ENCODE measurements at regions not wholly inside any gene's neighbourhood (a gene's known extent, or its start where the extent isn't known, plus 50 kb on each side); places are given as distances from the start of the nearest gene placed in this dataset.

DNA sequence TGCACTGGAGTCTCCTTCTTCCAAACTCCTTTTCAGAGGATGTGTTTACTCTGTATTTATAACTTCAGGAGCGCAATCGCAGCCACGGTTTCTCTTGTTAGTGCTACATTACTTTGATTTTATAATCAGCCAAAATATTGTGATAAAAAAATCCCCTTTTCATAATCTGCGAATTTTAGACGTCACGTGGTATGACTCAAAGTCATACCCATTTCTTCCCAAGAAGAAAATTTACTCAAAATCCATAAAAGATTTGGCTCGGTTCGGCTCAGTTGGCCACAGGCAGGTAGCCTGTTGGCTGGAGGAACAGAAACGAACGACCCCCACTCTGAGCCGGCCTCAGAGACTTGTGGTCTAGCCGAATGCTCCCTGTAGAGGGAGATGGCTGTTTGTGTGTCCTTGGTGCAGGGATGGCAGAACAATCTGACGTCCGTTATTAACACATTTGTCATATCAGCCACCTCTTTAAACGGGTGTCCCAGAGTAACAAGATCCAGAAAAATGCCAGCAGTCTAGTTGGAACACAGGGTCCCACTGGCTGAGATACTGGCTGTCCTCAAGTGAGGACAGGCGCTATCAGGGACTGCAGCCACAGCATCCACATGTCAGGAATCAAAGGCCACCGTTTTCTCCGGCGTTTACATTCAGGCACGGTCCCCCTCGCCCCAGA is 247.6 kb downstream of the DLL1 start:
- Histone ChIP-seq H2AFZ (ENCODE audit: low read depth) (no peak overlapping the region), H3F3A (replicated peaks; ENCODE audit: insufficient read depth) (no peaks in the 10 kb centered on the region), H3K36me3 (replicated peaks in 1 of 2; ENCODE audit: control insufficient read depth in 1 of 2, insufficient read depth in 2 of 2, low read length in 1 of 2) (no peaks in the 10 kb centered on the region), H3K4me3 (ENCODE audit: low read depth in 2 of 2, low read length in 1 of 2) (no peak overlapping the region), H3K9me2 (no peaks in the 10 kb centered on the region), H3K27me3 (ENCODE audit: insufficient read depth) (no peaks in the 10 kb centered on the region), H3K9me3 (no peaks in the 10 kb centered on the region), H3K4me2 (no peak overlapping the region), H3K79me2 (ENCODE audit: insufficient read depth) (no peaks in the 10 kb centered on the region), H3K27ac (ENCODE audit: low read depth in 2 of 2, low read length in 1 of 2) (no peak overlapping the region), H3K4me1 (ENCODE audit: control insufficient read depth in 1 of 2, insufficient read depth in 2 of 2, low read depth in 1 of 2, low read length in 1 of 2) (peaks cover 0 to 2% of the 10 kb centered on the region in 2 experiments; a peak in 1 of 4 replicates), H3K9ac (no peak overlapping the region), H4K20me1 (ENCODE audit: insufficient read depth) (no peaks in the 10 kb centered on the region)
- DNase-seq: no peak
- POLR2A ChIA-PET: no interaction called here
- CTCF ChIA-PET: no interaction called here
- 46% methylated on average over 15 of the region's 21 CpGs for WGBS (ENCODE audit: low lambda C conversion rate)
- TF ChIP-seq RFX5 (IDR thresholded peaks at IDR 0.05; ENCODE audit: low read length) (no peak), CHD2 (IDR thresholded peaks at IDR 0.05; ENCODE audit: low read length, partially characterized antibody) (no peak), FOXJ3 (CRISPR knock-in tag; IDR thresholded peaks at IDR 0.05) (no peak), GABPA (IDR thresholded peaks at IDR 0.05; ENCODE audit: low read depth) (no peak), TAF1 (IDR thresholded peaks at IDR 0.05; ENCODE audit: borderline replicate concordance, low read depth, low read length) (no peak), RAD21 (IDR thresholded peaks at IDR 0.05; ENCODE audit: low read length) (no peak), ELF1 (IDR thresholded peaks at IDR 0.05) (no peak), FOSL2 (IDR thresholded peaks at IDR 0.05; ENCODE audit: borderline replicate concordance, low read depth) (no peak)
- TF ChIP-seq, protein P1, sequence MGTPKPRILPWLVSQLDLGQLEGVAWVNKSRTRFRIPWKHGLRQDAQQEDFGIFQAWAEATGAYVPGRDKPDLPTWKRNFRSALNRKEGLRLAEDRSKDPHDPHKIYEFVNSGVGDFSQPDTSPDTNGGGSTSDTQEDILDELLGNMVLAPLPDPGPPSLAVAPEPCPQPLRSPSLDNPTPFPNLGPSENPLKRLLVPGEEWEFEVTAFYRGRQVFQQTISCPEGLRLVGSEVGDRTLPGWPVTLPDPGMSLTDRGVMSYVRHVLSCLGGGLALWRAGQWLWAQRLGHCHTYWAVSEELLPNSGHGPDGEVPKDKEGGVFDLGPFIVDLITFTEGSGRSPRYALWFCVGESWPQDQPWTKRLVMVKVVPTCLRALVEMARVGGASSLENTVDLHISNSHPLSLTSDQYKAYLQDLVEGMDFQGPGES (IDR thresholded peaks at IDR 0.05; ENCODE audit: low read depth, low read length): no peak
- TF ChIP-seq, protein P2, sequence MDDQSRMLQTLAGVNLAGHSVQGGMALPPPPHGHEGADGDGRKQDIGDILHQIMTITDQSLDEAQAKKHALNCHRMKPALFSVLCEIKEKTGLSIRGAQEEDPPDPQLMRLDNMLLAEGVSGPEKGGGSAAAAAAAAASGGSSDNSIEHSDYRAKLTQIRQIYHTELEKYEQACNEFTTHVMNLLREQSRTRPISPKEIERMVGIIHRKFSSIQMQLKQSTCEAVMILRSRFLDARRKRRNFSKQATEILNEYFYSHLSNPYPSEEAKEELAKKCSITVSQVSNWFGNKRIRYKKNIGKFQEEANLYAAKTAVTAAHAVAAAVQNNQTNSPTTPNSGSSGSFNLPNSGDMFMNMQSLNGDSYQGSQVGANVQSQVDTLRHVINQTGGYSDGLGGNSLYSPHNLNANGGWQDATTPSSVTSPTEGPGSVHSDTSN (IDR thresholded peaks at IDR 0.05): no peak
- TF ChIP-seq, protein P3, sequence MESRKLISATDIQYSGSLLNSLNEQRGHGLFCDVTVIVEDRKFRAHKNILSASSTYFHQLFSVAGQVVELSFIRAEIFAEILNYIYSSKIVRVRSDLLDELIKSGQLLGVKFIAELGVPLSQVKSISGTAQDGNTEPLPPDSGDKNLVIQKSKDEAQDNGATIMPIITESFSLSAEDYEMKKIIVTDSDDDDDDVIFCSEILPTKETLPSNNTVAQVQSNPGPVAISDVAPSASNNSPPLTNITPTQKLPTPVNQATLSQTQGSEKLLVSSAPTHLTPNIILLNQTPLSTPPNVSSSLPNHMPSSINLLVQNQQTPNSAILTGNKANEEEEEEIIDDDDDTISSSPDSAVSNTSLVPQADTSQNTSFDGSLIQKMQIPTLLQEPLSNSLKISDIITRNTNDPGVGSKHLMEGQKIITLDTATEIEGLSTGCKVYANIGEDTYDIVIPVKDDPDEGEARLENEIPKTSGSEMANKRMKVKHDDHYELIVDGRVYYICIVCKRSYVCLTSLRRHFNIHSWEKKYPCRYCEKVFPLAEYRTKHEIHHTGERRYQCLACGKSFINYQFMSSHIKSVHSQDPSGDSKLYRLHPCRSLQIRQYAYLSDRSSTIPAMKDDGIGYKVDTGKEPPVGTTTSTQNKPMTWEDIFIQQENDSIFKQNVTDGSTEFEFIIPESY (IDR thresholded peaks at IDR 0.05; ENCODE audit: borderline replicate concordance, low read depth): no peak

DNA sequence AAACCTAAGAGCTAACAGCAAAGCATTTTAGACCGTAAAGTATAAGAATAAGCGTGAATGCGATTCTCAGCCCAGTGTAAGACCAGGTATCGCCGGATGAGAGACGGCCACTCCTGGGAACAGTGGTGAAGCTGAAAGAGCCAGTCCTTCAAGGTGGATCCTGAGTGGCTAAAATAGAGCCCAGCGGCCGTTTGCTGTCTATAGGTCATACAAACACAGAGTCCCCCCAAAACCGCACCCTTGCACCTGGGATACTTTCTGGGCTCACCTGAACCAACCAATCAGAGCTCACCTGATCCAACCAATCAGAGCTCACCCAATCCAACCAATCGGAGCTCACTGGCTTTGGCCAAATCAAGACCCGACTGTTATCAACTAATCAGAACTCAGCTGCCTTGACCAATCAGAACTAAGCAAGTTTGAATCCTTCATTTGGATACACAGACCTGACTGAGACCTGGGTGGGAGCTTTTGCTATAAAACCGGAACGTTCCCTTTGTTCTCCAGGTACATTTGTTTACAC is 248.2 kb downstream of the DLL1 start:
- ChIA-PET CTCF (no interaction called here), POLR2A (no interaction called here)
- H3K79me2 ChIP-seq (ENCODE audit: insufficient read depth): no peaks in the 10 kb centered on the region
- no peak overlapping the region for H3K4me2 ChIP-seq
- H3F3A ChIP-seq (replicated peaks; ENCODE audit: insufficient read depth): no peaks in the 10 kb centered on the region
- no peak overlapping the region for H3K4me3 ChIP-seq (ENCODE audit: low read depth in 2 of 2, low read length in 1 of 2)
- no peak for TF ChIP-seq EP300 (IDR thresholded peaks at IDR 0.05; ENCODE audit: borderline replicate concordance in 1 of 2, low read depth in 1 of 2, low read length in 1 of 2)
- no peak for TF ChIP-seq EZH2phosphoT487 (IDR thresholded peaks at IDR 0.05; ENCODE audit: borderline replicate concordance, low read depth)
- no peak for TF ChIP-seq FOSL2 (IDR thresholded peaks at IDR 0.05; ENCODE audit: borderline replicate concordance, low read depth)
- TF ChIP-seq YY1 (IDR thresholded peaks at IDR 0.05; ENCODE audit: low read depth): no peak
- no peak for TF ChIP-seq RAD21 (IDR thresholded peaks at IDR 0.05; ENCODE audit: low read length)
- TF ChIP-seq GATA2 (CRISPR knock-in tag; IDR thresholded peaks at IDR 0.05): no peak
- no peak overlapping the region for H3K9ac ChIP-seq
- H3K9me3 ChIP-seq: no peaks in the 10 kb centered on the region
- H3K27ac ChIP-seq (ENCODE audit: low read depth in 2 of 2, low read length in 1 of 2): no peak overlapping the region
- 58% methylated on average over 10 of the region's 13 CpGs for WGBS (ENCODE audit: low lambda C conversion rate)
- H3K27me3 ChIP-seq (ENCODE audit: insufficient read depth): no peaks in the 10 kb centered on the region
- no peaks in the 10 kb centered on the region for H3K36me3 ChIP-seq (replicated peaks in 1 of 2; ENCODE audit: control insufficient read depth in 1 of 2, insufficient read depth in 2 of 2, low read length in 1 of 2)
- no peaks in the 10 kb centered on the region for H4K20me1 ChIP-seq (ENCODE audit: insufficient read depth)
- DNase-seq: no peak
- H3K4me1 ChIP-seq (ENCODE audit: control insufficient read depth in 1 of 2, insufficient read depth in 2 of 2, low read depth in 1 of 2, low read length in 1 of 2): peaks cover 0 to 8% of the 10 kb centered on the region in 2 experiments; a peak in 1 of 4 replicates
- H3K9me2 ChIP-seq: no peaks in the 10 kb centered on the region
- H2AFZ ChIP-seq (ENCODE audit: low read depth): no peak overlapping the region

All from SK-N-SH (cell line).